ENCODE measurements at regions not wholly inside any gene's neighbourhood (a gene's known extent, or its start where the extent isn't known, plus 50 kb on each side); places are given as distances from the start of the nearest gene placed in this dataset.
"Not testable (repeated sequence)": the region's sequence is repeated elsewhere in the genome, so short reads cannot be mapped to it uniquely, and the experiment has no call there.

DNA sequence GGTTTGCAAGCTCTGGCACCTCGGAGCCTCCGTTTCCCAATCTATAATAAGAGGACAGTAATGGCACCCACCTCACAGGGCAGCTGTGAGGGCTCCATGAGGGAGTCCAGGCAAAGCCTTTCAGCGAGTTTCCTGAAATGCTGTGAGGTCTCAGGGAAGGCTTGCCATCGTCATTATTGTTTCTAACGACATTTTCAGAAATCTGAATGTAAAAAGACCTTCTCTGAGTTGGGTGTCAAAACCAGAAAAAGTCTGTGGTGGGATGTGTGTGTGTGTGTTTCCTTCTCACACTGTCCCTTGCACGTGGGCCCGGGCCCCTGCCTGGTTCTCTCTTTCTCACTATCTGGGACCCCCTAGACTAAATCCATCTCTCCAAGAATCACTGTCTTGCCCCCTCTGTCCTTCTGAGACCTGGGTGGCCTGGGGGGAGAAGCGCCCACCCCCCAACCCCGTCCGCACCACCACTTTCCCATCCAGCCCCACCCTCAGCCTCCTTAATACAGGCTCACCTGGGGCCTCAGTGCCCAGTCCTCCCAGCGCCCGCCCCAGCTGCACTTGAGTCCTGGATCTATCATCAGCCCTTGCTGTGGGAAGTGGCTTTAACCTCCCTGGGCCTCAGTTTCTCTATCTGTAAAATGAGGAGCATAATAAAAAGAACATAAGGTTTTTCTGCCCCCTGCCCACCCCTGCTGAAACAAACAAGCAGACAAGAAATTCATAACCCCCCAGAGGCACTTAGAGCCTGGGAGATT, 180.3 kb downstream of the C9orf50 start:
- in situ Hi-C loops (cut with MboI; ENCODE audit: low sequenced_read_pairs): no loop called here

DNA sequence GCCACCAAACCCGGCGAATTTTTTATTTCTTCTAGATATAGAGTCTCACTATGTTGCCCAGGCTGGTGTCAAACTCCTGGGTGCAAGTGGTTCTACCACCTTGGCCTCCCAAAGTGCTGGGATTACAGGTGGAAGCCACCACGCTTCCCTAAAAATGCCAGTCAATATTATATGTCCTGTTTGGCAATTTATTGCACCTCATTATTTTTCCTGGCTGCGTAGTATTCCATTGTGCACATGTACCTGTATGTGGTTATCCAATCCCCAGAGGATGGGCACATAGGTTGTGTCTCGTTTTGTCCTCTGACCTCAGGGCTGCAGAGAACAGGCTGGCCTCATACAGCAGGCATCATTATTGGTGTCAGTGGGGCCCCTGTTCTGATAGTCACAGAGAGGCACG, 181.7 kb downstream of the C9orf50 start:
- in situ Hi-C loops (cut with MboI; ENCODE audit: low sequenced_read_pairs): no loop called here

GRCh38 chr9:129437626-129438323, 183.1 kb downstream of the C9orf50 start:
- in situ Hi-C loops (cut with MboI; ENCODE audit: low sequenced_read_pairs): no loop called here

- in situ Hi-C loops (cut with MboI; ENCODE audit: low sequenced_read_pairs): no loop called here
Measured at GRCh38 chr9:129436751-129437625, 183.9 kb downstream of the C9orf50 start.

DNA sequence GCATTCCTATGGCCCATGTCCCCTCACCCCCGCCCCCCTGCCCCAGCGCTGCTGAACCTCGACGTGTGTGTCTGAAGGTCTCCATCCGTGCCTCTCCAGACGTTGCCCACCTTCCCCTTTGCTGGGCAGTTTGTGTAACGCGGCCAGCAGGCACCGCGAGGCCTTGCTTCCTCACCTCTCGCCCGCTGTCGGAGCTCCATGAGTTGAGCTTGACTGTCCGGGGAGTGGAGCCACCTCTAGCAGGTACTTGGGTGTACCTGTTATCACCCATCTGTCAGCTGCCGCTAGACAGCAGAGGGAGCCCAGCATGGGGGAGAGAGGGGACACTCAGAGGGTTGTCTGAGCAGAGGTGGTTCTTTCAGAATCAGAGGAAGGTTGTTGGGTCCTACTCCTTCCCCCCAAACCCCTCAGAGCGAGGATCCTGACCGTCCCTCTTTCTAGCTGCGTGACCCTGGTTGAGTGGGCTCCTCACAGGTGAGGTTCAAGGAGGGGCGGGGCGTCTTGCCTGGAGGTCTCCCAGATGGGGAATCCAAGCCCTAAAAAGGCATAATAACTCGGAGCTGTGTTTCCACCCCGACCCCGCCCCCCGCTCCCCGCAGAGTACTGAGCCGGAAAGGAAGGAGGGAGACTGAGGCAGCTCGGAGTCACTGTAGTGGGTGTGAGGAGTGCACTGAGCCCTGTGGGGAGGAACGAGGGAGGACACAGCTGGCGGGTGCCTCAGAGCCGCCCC, 184.7 kb downstream of the C9orf50 start:
- in situ Hi-C loops (cut with MboI; ENCODE audit: low sequenced_read_pairs): no loop called here

GRCh38 chr9:129435291-129435690, 185.6 kb downstream of the C9orf50 start:
- in situ Hi-C loops (cut with MboI; ENCODE audit: low sequenced_read_pairs): no loop called here

DNA sequence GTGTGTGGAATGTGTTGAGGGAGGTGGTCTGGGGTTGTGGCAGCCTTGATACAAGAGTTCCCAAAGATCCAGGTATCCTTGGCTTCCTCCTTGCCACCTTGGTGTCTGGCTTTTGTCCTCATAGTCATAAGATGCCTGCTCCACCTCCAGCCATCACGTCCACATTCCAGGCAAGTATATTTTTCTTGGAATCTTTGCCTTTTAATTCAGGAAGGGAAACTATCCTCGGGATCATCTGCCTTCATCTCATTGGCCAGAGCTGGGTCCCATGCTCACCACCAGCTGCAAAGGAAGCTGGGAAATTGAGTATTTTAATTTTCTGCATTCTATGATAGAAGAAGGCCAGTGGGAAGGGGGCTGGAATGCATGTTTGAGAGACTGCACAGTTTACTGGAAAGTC, 186.7 kb downstream of the C9orf50 start:
- in situ Hi-C loops (cut with MboI; ENCODE audit: low sequenced_read_pairs): no loop called here

- in situ Hi-C loops (cut with MboI; ENCODE audit: low sequenced_read_pairs): no loop called here
Measured at GRCh38 chr9:129432297-129433154, 188.4 kb downstream of the C9orf50 start.

- in situ Hi-C loops (cut with MboI; ENCODE audit: low sequenced_read_pairs): no loop called here
Measured at GRCh38 chr9:129430940-129431643, 189.8 kb downstream of the C9orf50 start.

GRCh38 chr9:129428864-129429577, 191.9 kb downstream of the C9orf50 start:
- in situ Hi-C loops (cut with MboI; ENCODE audit: low sequenced_read_pairs): no loop called here

DNA sequence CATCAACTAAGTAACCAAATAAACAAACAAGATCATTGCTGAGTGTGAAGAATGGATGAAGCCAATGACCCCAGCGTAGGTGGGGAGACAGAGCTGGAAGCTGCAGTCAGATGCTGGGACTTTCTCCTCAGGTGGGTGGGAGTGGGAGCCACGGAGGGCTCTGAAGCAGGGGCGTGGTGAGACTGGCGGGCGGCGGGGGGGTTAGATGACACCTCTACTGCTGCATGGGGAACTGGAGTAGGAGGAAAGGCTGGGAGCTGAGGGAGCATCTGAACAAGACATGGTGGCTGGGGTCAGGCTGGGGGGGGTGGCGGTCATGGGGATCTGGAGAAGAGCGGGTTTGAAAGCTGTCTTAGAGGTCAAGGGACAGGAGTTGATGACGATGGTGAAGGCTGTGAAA, 193.8 kb downstream of the C9orf50 start:
- in situ Hi-C loops (cut with MboI; ENCODE audit: low sequenced_read_pairs): no loop called here

GRCh38 chr9:129423755-129424154, 197.1 kb downstream of the C9orf50 start:
- in situ Hi-C loops (cut with MboI; ENCODE audit: low sequenced_read_pairs): not testable (repeated sequence)

GRCh38 chr9:129423216-129423615, 197.7 kb downstream of the C9orf50 start:
- in situ Hi-C loops (cut with MboI; ENCODE audit: low sequenced_read_pairs): no loop called here

GRCh38 chr9:129422843-129423192, 198.1 kb downstream of the C9orf50 start:
- in situ Hi-C loops (cut with MboI; ENCODE audit: low sequenced_read_pairs): no loop called here

- in situ Hi-C loops (cut with MboI; ENCODE audit: low sequenced_read_pairs): no loop called here
Measured at GRCh38 chr9:129422032-129422842, 198.7 kb downstream of the C9orf50 start.

DNA sequence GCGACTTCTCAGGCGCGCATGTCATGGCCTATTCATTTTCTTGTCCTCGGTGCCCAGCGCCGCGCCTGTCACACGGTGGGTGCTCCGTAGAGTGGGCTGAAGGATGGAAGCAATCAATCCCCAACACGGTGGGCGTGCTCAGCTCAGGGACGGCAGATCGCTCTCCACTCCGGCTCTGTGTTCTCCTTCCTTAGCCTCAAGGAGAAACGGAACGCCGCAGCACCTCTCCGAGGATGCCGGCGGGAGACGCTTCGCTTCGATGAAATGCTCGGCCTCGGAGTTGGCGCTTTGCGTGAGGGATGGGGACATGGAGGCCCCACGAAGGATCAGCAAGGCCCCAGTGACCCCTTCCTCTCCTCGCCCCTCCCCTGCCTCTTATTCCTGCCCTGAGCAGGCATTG, 199.5 kb downstream of the C9orf50 start:
- in situ Hi-C loops (cut with MboI; ENCODE audit: low sequenced_read_pairs): no loop called here

DNA sequence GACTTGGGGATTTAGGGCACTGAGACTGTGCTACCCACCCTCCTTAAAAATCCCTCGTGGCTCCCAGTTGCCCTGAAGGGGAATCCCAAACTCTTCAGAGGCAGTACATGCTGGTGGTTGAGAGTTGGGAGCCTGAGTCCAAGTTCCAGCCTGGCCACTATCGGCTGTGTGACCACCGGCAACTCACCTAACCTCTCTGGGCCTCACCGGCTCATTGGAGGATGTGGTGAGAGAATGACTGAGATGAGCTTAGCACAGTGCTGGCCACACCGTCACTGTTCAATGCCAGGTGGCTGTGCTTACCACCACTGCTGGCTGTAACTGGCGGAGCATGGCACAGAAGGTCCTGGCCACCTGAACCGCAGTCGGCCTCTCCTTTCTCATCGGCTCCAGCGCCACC, 200.2 kb downstream of the C9orf50 start:
- in situ Hi-C loops (cut with MboI; ENCODE audit: low sequenced_read_pairs): no loop called here

DNA sequence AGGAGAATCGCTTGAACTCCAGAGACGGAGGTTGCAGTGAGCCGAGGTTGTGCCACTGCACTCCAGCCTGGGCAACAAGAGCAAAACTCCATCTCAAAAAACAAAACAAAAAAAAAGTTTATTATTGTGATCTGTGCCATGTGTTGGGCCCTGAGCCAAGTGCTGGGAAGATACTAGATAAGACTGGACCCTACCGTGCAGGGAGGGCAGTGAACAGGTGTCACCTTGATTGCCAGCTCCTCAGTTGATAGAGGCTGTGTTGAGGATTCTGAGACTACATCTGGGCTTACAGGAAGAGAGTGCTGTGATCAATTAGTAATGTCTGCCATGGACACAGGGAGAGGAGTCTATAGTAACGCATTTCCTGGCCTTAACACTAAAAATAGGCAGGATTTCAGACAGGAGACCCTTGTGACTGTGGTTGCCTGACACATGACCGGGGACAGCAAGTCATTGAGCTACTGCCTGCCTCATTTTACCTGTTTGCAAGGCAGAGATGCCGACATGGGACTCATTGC, 201.5 kb downstream of the C9orf50 start:
- in situ Hi-C loops (cut with MboI; ENCODE audit: low sequenced_read_pairs): no loop called here

Measured in HL-60/S4 treated with retinoic acid at 250 ng/mL for 4 days and 3 days (cell line).